ENCODE measurements at regions not wholly inside any gene's neighbourhood (a gene's known extent, or its start where the extent isn't known, plus 50 kb on each side); places are given as distances from the start of the nearest gene placed in this dataset.
"Not testable (repeated sequence)": the region's sequence is repeated elsewhere in the genome, so short reads cannot be mapped to it uniquely, and the experiment has no call there.

DNA sequence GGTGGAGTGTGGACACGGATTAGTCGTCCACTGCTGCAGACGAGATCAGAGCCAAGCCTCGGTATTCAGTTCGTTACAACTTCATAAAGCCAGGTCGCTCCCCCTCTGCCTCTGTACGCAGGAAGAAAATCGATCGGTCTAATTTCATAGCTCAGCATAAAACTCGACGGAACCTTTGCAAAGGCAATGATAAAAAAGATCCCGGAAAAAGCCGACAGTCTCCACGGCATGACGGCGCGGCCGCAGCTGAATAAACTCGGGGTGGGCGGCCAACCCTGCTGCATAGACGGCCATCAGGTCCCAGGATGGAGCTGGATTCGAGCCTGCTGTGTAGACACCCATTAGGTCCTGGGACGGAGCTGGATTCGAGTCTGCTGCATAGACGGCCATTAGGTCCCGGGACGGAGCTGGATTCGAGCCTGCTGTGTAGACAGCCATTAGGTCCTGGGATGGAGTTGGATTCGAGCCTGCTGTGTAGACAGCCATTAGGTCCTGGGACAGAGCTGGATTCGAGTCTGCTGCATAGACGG is 113.8 kb upstream of the PPP2R3B start:
- Mint-ChIP-seq H3K27me3 (peaks cover 31% of the 10 kb centered on the region), H3K4me3 (no peak overlapping the region), H3K4me1 (no peaks in the 10 kb centered on the region), H3K27ac (no peak overlapping the region), H3K36me3 (no peaks in the 10 kb centered on the region), H3K9me3 (peaks cover 4% of the 10 kb centered on the region)
- DNase-seq, result no peak

DNA sequence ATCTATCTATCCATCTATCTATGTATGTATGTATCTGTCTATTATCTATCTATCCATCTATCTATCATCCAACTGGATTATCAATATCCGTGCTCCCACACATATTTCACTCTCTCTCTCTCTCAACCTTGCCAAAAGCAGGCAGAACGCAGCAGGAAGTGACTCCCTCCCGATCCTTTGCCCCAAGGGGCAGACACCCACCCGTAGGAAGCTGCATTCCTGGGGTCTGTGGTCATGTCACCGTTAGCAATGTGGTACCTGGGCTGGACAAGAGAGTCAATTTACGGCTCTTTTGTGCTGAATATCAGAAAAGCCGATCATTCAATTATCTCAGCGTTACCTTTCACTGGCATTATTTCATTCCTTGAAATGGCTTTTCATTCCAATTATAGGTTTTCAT is 119.6 kb upstream of the PPP2R3B start:
- Mint-ChIP-seq H3K9me3 (peaks cover 18% of the 10 kb centered on the region), H3K27me3 (peaks cover 17% of the 10 kb centered on the region), H3K4me3 (no peak overlapping the region), H3K36me3 (no peaks in the 10 kb centered on the region), H3K27ac (no peak overlapping the region), H3K4me1 (no peaks in the 10 kb centered on the region)
- DNase-seq, result no peak

DNA sequence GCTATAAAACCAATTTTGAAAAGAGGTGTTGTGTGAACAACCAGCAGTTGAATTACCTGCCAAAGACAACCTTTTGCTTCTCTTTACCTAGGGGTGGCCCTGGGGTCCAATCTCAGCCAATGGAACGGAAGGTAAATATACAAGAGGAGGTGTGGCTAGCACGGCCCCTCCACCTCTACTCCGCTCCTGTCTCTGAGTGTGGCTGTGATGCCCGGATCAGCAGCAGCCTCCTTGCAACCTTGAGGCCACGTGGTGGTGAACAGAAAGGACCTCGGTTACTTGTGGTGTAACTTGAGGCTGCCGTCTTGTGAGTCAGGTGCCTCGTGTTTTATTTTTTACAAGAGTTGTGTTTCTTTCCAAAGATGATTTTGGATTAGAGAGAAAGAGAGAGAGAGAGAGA is 121.5 kb upstream of the PPP2R3B start:
- no peaks in the 10 kb centered on the region for H3K36me3 Mint-ChIP-seq

DNA sequence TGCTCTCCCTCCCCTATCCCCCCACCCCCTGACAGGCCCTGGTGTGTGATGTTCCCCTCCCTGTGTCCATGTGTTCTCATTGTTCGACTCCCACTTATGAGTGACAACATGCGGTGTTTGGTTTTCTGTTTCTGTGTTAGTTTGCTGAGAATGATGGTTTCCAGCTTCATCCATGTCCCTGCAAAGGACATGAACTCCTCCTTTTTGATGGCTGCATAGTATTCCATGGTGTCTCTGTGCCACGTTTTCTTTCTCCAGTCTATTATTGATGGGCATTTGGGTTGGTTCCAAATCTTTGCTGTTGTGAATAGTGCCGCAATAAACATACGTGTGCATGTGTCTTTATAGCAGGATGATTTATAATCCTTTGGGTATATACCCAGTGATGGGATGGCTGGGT is 121.8 kb upstream of the SHOX start:
- not testable (repeated sequence) for DNase-seq, H3K4me3 Mint-ChIP-seq, H3K27ac Mint-ChIP-seq, H3K27me3 Mint-ChIP-seq, H3K4me1 Mint-ChIP-seq, H3K36me3 Mint-ChIP-seq
- H3K9me3 Mint-ChIP-seq, result peaks cover 14% of the 10 kb centered on the region

More for the DNA sequence above, 121.5 kb upstream of the PPP2R3B start:
- Mint-ChIP-seq H3K4me3 (no peak overlapping the region), H3K4me1 (no peaks in the 10 kb centered on the region), H3K27ac (no peak overlapping the region), H3K27me3 (peaks cover 4% of the 10 kb centered on the region), H3K9me3 (peaks cover 14% of the 10 kb centered on the region)
- no peak for DNase-seq

DNA sequence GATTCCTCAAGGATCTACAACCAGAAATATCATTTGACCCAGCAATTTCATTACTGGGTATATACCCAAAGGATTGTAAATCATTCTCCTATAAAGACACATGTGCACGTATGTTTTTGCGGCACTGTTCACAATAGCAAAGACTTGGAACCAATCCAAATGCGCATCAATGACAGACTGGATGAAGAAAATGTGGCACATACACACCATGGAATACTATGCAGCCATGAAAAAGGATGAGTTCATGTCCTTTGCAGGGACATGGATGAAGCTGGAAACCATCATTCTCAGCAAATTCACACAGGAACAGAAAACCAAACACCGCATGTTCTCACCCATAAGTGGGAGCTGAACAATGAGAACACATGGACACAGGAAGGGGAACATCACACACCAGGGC is 119.5 kb upstream of the SHOX start:
- H3K27ac Mint-ChIP-seq, result not testable (repeated sequence)

DNA sequence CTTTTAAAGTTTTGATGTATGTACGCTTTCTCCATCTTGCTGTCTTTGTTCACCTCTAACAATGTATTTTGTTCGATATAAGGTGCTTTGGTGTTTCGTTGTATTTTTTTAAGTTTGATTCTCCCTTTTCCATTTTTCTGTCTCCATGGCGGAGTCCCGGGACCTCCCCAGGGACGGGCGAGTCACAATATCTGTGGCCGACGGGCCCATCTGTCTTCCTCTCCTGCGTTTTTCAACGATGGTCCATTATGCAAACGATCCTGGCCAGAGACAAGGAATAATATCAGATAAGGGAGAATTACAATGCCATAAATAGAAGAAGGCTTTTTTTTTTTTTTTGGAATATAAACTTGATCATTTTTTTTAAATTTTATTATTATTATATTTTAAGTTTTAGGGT is 112.3 kb upstream of the SHOX start:
- no peak overlapping the region for H3K4me3 Mint-ChIP-seq
- no peaks in the 10 kb centered on the region for H3K36me3 Mint-ChIP-seq

More for the DNA sequence above, 119.5 kb upstream of the SHOX start:
- H3K9me3 Mint-ChIP-seq, result peaks cover 14% of the 10 kb centered on the region
- DNase-seq, H3K27me3 Mint-ChIP-seq, H3K4me3 Mint-ChIP-seq, H3K4me1 Mint-ChIP-seq, H3K36me3 Mint-ChIP-seq: not testable (repeated sequence)

DNA sequence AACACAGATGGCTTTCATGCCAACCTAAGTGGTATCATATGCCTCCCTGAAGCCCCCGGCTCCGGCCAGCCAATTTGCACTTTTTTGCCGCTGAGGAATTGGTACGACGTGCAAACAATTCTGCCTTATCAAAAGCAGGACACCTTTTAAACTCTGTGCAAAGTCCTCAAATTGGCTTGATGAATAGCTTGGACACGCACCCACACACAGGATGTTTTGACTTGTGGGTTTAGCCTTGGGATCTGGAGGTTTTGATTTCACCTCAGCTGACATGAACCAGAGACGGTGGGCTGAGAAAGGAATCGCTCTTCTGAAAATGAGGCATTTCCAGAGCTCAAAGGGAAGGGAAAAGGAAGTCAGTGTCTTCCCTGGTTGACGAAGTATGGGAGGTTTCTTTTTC is 110.8 kb upstream of the SHOX start:
- no peak overlapping the region for H3K4me3 Mint-ChIP-seq
- H3K9me3 Mint-ChIP-seq, result peaks cover 8% of the 10 kb centered on the region

More for the DNA sequence above, 112.3 kb upstream of the SHOX start:
- no peaks in the 10 kb centered on the region for H3K4me1 Mint-ChIP-seq
- no peak for DNase-seq
- peaks cover 8% of the 10 kb centered on the region for H3K9me3 Mint-ChIP-seq
- peaks cover 43% of the 10 kb centered on the region for H3K27me3 Mint-ChIP-seq
- no peak overlapping the region for H3K27ac Mint-ChIP-seq

DNA sequence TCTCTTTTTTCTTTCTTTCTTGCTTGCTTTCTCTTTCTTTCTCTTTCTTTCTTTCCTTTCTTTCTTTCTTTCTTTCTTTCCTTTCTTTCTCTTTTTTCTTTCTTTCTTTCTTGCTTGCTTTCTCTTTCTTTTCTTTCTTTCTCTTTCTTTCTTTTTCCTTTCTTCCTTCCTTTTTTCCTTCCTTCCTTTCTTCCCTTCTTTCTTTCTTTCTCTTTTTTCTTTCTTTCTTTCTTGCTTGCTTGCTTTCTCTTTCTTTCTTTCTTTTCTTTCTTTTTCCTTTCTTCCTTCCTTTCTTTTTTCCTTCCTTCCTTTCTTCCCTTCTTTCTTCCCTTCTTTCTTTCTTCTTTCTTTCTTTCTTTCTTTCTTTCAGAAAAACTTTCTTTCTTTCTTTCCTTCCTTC is 108.1 kb upstream of the SHOX start:
- Mint-ChIP-seq H3K27ac (no peak overlapping the region), H3K4me3 (no peak overlapping the region), H3K27me3 (peaks cover 38% of the 10 kb centered on the region), H3K9me3 (peaks cover 12% of the 10 kb centered on the region), H3K36me3 (peaks cover 4% of the 10 kb centered on the region), H3K4me1 (no peaks in the 10 kb centered on the region)
- no peak for DNase-seq

More for the DNA sequence above, 110.8 kb upstream of the SHOX start:
- no peaks in the 10 kb centered on the region for H3K4me1 Mint-ChIP-seq
- H3K36me3 Mint-ChIP-seq, result peaks cover 4% of the 10 kb centered on the region
- no peak overlapping the region for H3K27ac Mint-ChIP-seq
- peaks cover 43% of the 10 kb centered on the region for H3K27me3 Mint-ChIP-seq
- DNase-seq, result no peak

DNA sequence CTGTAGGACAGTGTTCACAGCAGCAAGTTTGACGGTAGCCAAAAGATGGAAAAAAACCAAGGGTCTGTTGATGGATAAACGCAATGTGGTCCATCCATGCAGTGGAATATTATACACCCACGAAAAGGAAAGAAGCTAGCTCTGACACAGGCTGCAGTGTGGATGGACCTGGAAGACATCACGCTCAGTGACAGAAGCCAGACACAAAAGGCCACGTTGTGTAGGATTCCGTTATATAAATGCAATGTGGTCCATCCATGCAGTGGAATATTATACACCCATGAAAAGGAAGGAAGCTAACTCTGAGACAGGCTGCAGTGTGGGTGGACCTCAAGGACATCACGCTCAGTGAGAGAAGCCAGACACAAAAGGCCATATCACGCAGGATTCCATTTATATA is 105.5 kb upstream of the SHOX start:
- no peak overlapping the region for H3K4me3 Mint-ChIP-seq
- H3K27me3 Mint-ChIP-seq, result peaks cover 24% of the 10 kb centered on the region
- H3K27ac Mint-ChIP-seq, result no peak overlapping the region

DNA sequence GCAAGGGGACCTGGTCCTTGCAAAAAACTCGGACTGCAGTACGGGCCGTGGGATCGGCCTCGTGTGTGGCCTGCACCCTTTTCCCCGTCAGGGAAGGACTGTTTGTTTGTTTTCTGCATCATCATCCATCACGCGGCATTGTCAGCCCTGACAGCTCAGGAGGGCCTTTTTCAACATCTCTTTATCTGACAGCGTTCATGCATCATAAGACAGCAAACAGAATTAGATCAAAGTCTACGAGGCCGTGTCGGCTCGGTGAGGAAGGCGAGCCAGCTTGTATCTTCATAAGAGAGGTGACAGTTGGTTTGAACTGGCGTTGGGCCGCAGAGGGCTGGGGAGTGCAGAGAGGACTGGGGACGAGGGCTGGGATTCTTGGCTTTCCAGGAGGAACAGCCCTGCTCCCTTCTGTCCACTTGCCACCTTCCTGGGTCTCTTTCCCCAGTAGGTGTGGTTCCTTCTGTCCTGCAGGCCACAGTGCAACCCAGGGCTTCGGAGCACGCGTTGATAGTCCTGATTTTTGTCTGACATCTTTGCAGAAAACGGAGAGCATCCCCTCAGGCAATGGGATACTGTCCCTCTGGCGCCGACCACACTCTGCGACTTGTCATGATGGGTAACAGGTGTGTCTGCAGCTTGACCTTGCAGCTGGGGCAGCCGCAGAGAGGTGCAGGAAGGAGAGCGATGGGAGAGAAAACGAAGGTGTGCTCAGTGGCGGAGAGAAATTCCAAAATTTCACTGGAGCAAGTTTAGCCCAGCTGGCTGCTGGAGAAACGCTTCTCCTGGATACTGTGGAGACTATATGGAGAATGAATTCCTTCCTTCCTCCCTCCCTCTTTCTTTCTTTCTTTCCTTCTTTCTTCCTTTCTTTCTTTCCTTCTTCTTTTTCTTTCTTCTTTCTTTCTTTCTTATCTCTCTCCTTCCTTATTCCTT is 104.0 kb upstream of the SHOX start:
- peak; percentile 10 for DNase-seq
- Mint-ChIP-seq H3K36me3 (peaks cover 4% of the 10 kb centered on the region), H3K27me3 (peaks cover 13% of the 10 kb centered on the region), H3K4me1 (no peaks in the 10 kb centered on the region), H3K27ac (no peak overlapping the region), H3K4me3 (no peak overlapping the region), H3K9me3 (peaks cover 19% of the 10 kb centered on the region)

More for the DNA sequence above, 105.5 kb upstream of the SHOX start:
- peaks cover 13% of the 10 kb centered on the region for H3K9me3 Mint-ChIP-seq
- no peaks in the 10 kb centered on the region for H3K4me1 Mint-ChIP-seq
- peaks cover 4% of the 10 kb centered on the region for H3K36me3 Mint-ChIP-seq
- DNase-seq, result no peak

DNA sequence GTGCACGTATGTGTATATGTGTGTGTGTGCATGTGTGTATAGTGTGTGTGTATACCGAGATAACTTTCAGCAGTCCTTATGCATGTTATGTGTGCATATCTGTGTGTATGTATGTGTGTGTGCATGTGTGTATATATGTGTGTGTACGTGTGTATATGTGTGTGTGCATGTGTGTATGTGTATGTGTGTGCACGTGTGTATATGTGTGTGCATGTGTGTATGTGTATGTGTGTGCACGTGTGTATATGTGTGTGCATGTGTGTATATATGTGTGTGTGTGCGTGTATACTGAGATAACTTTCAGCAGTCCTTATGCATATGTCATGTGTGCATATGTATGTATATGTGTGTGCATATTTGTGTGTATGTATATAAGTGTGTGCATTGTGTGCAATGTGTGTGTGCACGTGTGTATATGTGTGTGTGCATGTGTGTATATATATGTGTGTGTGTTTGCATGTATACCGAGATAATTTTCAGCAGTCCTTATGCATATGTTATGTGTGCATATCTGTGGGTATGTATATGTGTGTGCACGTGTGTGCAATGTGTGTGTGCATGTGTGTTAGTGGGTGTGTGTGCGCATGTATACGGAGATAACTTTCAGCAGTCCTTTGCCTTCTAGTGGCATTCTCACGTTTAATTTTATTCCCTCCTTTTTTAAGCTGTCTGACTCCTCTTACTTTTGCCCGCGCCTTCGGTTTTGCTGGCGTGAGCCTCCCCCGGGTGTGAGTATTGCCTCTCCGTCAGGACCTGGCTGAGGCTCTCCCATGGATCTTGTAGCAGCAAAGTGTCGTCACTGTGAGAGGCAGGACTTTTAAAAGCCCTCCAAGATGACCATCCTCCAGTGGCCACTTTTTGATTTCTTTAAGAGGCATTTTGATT is 99.6 kb upstream of the SHOX start:
- no peak overlapping the region for H3K4me3 Mint-ChIP-seq
- H3K27me3 Mint-ChIP-seq, result peaks cover 8% of the 10 kb centered on the region
- H3K9me3 Mint-ChIP-seq, result peaks cover 8% of the 10 kb centered on the region
- no peaks in the 10 kb centered on the region for H3K36me3 Mint-ChIP-seq
- DNase-seq, result no peak
- H3K4me1 Mint-ChIP-seq, result no peaks in the 10 kb centered on the region
- no peak overlapping the region for H3K27ac Mint-ChIP-seq

DNA sequence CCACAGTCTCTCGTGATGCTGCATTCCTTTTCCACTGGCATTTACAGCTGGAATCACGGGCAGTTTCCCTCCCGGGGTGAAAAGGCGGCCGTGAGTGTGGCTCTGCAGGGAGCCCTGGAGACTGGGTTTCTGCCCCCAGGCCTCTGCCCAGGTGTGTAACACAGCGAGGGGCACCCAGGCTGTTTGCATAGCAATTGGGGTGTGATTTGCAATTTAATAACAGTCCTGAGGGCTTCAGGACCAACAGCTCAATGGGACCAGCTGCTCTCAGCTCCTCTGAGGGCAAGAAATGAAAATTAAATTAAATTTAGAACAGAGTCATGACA is 99.0 kb upstream of the SHOX start:
- H3K36me3 Mint-ChIP-seq, result no peaks in the 10 kb centered on the region
- H3K4me1 Mint-ChIP-seq, result no peaks in the 10 kb centered on the region

DNA sequence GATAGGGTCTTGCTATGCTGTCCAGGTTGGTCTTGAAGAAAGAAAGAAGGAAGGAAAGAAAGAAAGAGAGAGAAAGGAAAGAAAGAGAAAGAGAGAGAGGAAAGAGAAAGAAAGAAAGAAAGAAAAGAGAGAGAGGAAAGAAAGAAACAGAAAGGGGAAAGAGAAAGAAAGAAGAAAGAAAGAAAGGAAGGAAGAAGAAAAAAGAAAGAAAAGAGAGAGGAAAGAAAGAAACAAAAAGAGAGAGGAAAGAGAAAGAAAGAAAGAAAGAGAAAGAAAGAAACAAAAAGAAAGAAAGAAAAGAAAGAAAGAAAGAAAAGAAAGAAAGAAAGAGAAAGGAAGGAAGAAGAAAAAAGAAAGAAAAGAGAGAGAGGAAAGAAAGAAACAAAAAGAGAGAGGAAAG is 95.8 kb upstream of the SHOX start:
- no peaks in the 10 kb centered on the region for H3K4me1 Mint-ChIP-seq
- H3K9me3 Mint-ChIP-seq, result peaks cover 8% of the 10 kb centered on the region
- no peak for DNase-seq
- no peak overlapping the region for H3K4me3 Mint-ChIP-seq
- H3K27ac Mint-ChIP-seq, result no peak overlapping the region
- no peaks in the 10 kb centered on the region for H3K27me3 Mint-ChIP-seq
- H3K36me3 Mint-ChIP-seq, result no peaks in the 10 kb centered on the region

More for the DNA sequence above, 99.0 kb upstream of the SHOX start:
- H3K27me3 Mint-ChIP-seq, result peaks cover 3% of the 10 kb centered on the region
- no peak overlapping the region for H3K4me3 Mint-ChIP-seq
- H3K9me3 Mint-ChIP-seq, result peaks cover 8% of the 10 kb centered on the region
- H3K27ac Mint-ChIP-seq, result no peak overlapping the region
- DNase-seq, result no peak

DNA sequence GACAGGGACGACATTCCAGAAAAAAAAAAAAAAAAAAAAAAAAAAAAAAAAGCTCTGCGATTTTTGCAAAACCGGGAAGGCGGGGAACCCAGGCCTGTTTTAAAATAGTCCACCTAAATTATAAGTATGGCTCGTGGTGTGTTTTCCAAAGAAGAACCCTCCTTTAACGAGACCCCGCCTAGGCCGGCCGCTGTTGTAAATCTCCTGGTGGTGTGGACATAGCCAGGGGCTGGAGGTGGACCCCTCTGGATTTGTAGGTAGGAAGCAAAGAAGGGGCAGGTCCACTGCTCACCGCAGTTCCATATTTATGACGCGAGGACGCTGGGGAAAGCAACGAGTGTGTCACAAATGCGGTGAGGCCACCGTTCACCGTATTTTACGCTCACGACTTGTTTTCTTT is 94.0 kb upstream of the SHOX start:
- no peak for DNase-seq
- H3K27ac Mint-ChIP-seq, result no peak overlapping the region
- H3K4me3 Mint-ChIP-seq, result no peak overlapping the region
- no peaks in the 10 kb centered on the region for H3K4me1 Mint-ChIP-seq
- no peaks in the 10 kb centered on the region for H3K9me3 Mint-ChIP-seq
- H3K27me3 Mint-ChIP-seq, result no peaks in the 10 kb centered on the region
- H3K36me3 Mint-ChIP-seq, result no peaks in the 10 kb centered on the region

DNA sequence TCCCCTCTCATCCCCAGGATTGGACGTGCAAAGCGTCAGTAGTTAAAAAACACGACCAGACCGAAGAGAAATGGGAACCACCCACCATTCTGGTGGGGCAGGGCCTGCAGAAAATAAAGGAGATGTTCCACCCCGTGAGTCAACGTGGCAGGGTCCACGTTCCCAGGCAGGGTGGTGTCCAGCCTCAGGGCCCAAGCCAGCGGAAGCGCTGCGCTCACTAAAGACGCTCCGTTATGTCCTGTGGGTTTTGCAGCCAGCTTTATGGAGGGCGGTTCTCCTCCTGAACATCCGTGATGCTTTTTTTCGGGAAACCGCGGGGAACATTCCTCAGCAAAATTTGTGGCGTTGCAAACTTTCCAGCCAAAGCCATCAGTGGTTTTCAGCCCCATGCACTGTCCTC is 93.4 kb upstream of the SHOX start:
- H3K36me3 Mint-ChIP-seq, result no peaks in the 10 kb centered on the region
- no peaks in the 10 kb centered on the region for H3K4me1 Mint-ChIP-seq
- no peaks in the 10 kb centered on the region for H3K27me3 Mint-ChIP-seq
- no peaks in the 10 kb centered on the region for H3K9me3 Mint-ChIP-seq
- H3K27ac Mint-ChIP-seq, result no peak overlapping the region
- no peak for DNase-seq
- H3K4me3 Mint-ChIP-seq, result no peak overlapping the region

All from activated naive CD8-positive, alpha-beta T cell treated with anti-CD3 and anti-CD28 coated beads for 36 hours (primary cell).